Activated CD4-positive, alpha-beta memory T cell treated with anti-CD3 and anti-CD28 coated beads, Interleukin-2, amount 10 ng/mL, durations not matched to agents 7 days and 5 days (primary cell): ENCODE measurements at regions not wholly inside any gene's neighbourhood (a gene's known extent, or its start where the extent isn't known, plus 50 kb on each side); places are given as distances from the start of the nearest gene placed in this dataset.

Source experiments
- CTCF ChIA-PET: fragments of 350-600 bp; sonication (Branson Sonifier 250); formaldehyde crosslinking; loops from one replicate; lab custom pipeline; 2021; ENCODE audit warnings: antibody characterized with exemption, inconsistent platforms; lab: Charles Lee
- POLR2A ChIA-PET: fragments of 350-600 bp; sonication (Branson Sonifier 250); formaldehyde crosslinking; loops from one replicate; lab custom pipeline; 2021; ENCODE audit warnings: antibody characterized with exemption; lab: Charles Lee
- DNase-seq: peaks from one replicate; pipeline ENCODE4 v3.0.0-alpha.2; 2020
- H3K27ac Mint-ChIP-seq: one replicate; pipeline ENCODE4 v1.8.0; 2021; ENCODE audit warnings: mild to moderate bottlenecking, mixed read lengths
- H3K27me3 Mint-ChIP-seq: one replicate; pipeline ENCODE4 v1.8.0; 2021; ENCODE audit warnings: mixed read lengths
- H3K36me3 Mint-ChIP-seq: one replicate; pipeline ENCODE4 v1.8.0; 2021; ENCODE audit warnings: low read depth, mixed read lengths
- H3K4me1 Mint-ChIP-seq: one replicate; pipeline ENCODE4 v1.8.0; 2021; ENCODE audit warnings: mixed read lengths
- H3K4me3 Mint-ChIP-seq: one replicate; pipeline ENCODE4 v1.8.0; 2021; ENCODE audit warnings: mild to moderate bottlenecking, mixed read lengths
- H3K9me3 Mint-ChIP-seq: one replicate; pipeline ENCODE4 v1.8.0; 2021; ENCODE audit warnings: mixed read lengths

- Mint-ChIP-seq H3K4me3 (no peak overlapping the region), H3K9me3 (no peaks in the 10 kb centered on the region), H3K27ac (no peak overlapping the region), H3K36me3 (no peaks in the 10 kb centered on the region), H3K4me1 (peaks cover 4% of the 10 kb centered on the region), H3K27me3 (peaks cover 4% of the 10 kb centered on the region)
- CTCF ChIA-PET, result interaction anchor here (0.6 to 1.9 kb wide), 11 partner anchors 12 to 1438 kb away, joined by 3 to 8 read pairs (median 3); no protein-coding TSS in a partner anchor
- POLR2A ChIA-PET, result no interaction called here
- no peak for DNase-seq
Measured at GRCh38 chr18:77651441-77651840, 401.8 kb downstream of the GALR1 start.

- Mint-ChIP-seq H3K27me3 (peaks cover 4% of the 10 kb centered on the region), H3K27ac (no peak overlapping the region), H3K9me3 (no peaks in the 10 kb centered on the region), H3K36me3 (no peaks in the 10 kb centered on the region), H3K4me3 (no peak overlapping the region), H3K4me1 (peaks cover 4% of the 10 kb centered on the region)
- DNase-seq, result no peak
- ChIA-PET POLR2A (no interaction called here), CTCF (interaction anchor here (0.7 kb wide), 1 partner anchor 10 kb away, joined by 3 read pairs; no protein-coding TSS in a partner anchor)
Measured at GRCh38 chr18:77653792-77654191, 404.1 kb downstream of the GALR1 start.

- Mint-ChIP-seq H3K36me3 (no peaks in the 10 kb centered on the region), H3K4me1 (peaks cover 4% of the 10 kb centered on the region), H3K4me3 (no peak overlapping the region), H3K27me3 (peaks cover 4% of the 10 kb centered on the region), H3K9me3 (no peaks in the 10 kb centered on the region), H3K27ac (no peak overlapping the region)
- DNase-seq, result no peak
- POLR2A ChIA-PET, result no interaction called here
- CTCF ChIA-PET, result no interaction called here
Measured at GRCh38 chr18:77654302-77654701, 404.7 kb downstream of the GALR1 start.

GRCh38 chr18:77657651-77658298 is 408.1 kb downstream of the GALR1 start:
- peaks cover 4% of the 10 kb centered on the region for H3K27me3 Mint-ChIP-seq

GRCh38 chr18:77658299-77658662 is 408.6 kb downstream of the GALR1 start:
- POLR2A ChIA-PET, result no interaction called here
- CTCF ChIA-PET, result no interaction called here
- Mint-ChIP-seq H3K4me1 (no peaks in the 10 kb centered on the region), H3K27me3 (peaks cover 5% of the 10 kb centered on the region), H3K4me3 (no peak overlapping the region), H3K36me3 (no peaks in the 10 kb centered on the region), H3K9me3 (no peaks in the 10 kb centered on the region), H3K27ac (no peak overlapping the region)
- DNase-seq, result no peak

More at GRCh38 chr18:77657651-77658298, 408.1 kb downstream of the GALR1 start:
- no peak for DNase-seq
- no peak overlapping the region for H3K27ac Mint-ChIP-seq
- no peaks in the 10 kb centered on the region for H3K9me3 Mint-ChIP-seq
- ChIA-PET POLR2A (no interaction called here), CTCF (no interaction called here)
- no peaks in the 10 kb centered on the region for H3K36me3 Mint-ChIP-seq
- no peaks in the 10 kb centered on the region for H3K4me1 Mint-ChIP-seq
- H3K4me3 Mint-ChIP-seq, result no peak overlapping the region

- no peak overlapping the region for H3K27ac Mint-ChIP-seq
- H3K36me3 Mint-ChIP-seq, result no peaks in the 10 kb centered on the region
- DNase-seq, result no peak
- CTCF ChIA-PET, result no interaction called here
- POLR2A ChIA-PET, result no interaction called here
- no peaks in the 10 kb centered on the region for H3K4me1 Mint-ChIP-seq
- H3K27me3 Mint-ChIP-seq, result peaks cover 7% of the 10 kb centered on the region
- H3K9me3 Mint-ChIP-seq, result no peaks in the 10 kb centered on the region
- no peak overlapping the region for H3K4me3 Mint-ChIP-seq
Measured at GRCh38 chr18:77658751-77659448, 409.3 kb downstream of the GALR1 start.

- H3K4me1 Mint-ChIP-seq, result no peaks in the 10 kb centered on the region
Measured at GRCh38 chr18:77666613-77667012, 417.0 kb downstream of the GALR1 start.

GRCh38 chr18:77668219-77668618 is 418.6 kb downstream of the GALR1 start:
- no peaks in the 10 kb centered on the region for H3K4me1 Mint-ChIP-seq
- H3K27me3 Mint-ChIP-seq, result peaks cover 2% of the 10 kb centered on the region
- no peak overlapping the region for H3K27ac Mint-ChIP-seq
- DNase-seq, result no peak
- CTCF ChIA-PET, result no interaction called here
- H3K4me3 Mint-ChIP-seq, result no peak overlapping the region
- POLR2A ChIA-PET, result no interaction called here
- H3K9me3 Mint-ChIP-seq, result peaks cover 3% of the 10 kb centered on the region
- no peaks in the 10 kb centered on the region for H3K36me3 Mint-ChIP-seq

More at GRCh38 chr18:77666613-77667012, 417.0 kb downstream of the GALR1 start:
- no peaks in the 10 kb centered on the region for H3K36me3 Mint-ChIP-seq
- H3K9me3 Mint-ChIP-seq, result peaks cover 3% of the 10 kb centered on the region
- ChIA-PET POLR2A (no interaction called here), CTCF (no interaction called here)
- H3K4me3 Mint-ChIP-seq, result no peak overlapping the region
- peaks cover 4% of the 10 kb centered on the region for H3K27me3 Mint-ChIP-seq
- no peak overlapping the region for H3K27ac Mint-ChIP-seq
- no peak for DNase-seq

GRCh38 chr18:77669331-77669730 is 419.7 kb downstream of the GALR1 start:
- Mint-ChIP-seq H3K27me3 (no peaks in the 10 kb centered on the region), H3K4me3 (no peak overlapping the region), H3K4me1 (no peaks in the 10 kb centered on the region), H3K36me3 (no peaks in the 10 kb centered on the region), H3K27ac (no peak overlapping the region), H3K9me3 (peaks cover 3% of the 10 kb centered on the region)
- CTCF ChIA-PET, result no interaction called here
- no peak for DNase-seq
- POLR2A ChIA-PET, result no interaction called here

- Mint-ChIP-seq H3K9me3 (peaks cover 3% of the 10 kb centered on the region), H3K4me1 (no peaks in the 10 kb centered on the region), H3K36me3 (no peaks in the 10 kb centered on the region), H3K4me3 (no peak overlapping the region), H3K27ac (no peak overlapping the region), H3K27me3 (peaks cover 2% of the 10 kb centered on the region)
- CTCF ChIA-PET, result no interaction called here
- DNase-seq, result no peak
- POLR2A ChIA-PET, result no interaction called here
Measured at GRCh38 chr18:77671456-77672167, 422.0 kb downstream of the GALR1 start.

GRCh38 chr18:77676910-77677309 is 427.3 kb downstream of the GALR1 start:
- H3K36me3 Mint-ChIP-seq, result no peaks in the 10 kb centered on the region
- DNase-seq, result no peak
- ChIA-PET POLR2A (no interaction called here), CTCF (no interaction called here)
- H3K4me3 Mint-ChIP-seq, result no peak overlapping the region
- H3K27me3 Mint-ChIP-seq, result peaks cover 11% of the 10 kb centered on the region
- H3K4me1 Mint-ChIP-seq, result no peaks in the 10 kb centered on the region
- H3K9me3 Mint-ChIP-seq, result no peaks in the 10 kb centered on the region
- H3K27ac Mint-ChIP-seq, result no peak overlapping the region

- no peaks in the 10 kb centered on the region for H3K36me3 Mint-ChIP-seq
- no peaks in the 10 kb centered on the region for H3K9me3 Mint-ChIP-seq
- no peak for DNase-seq
- ChIA-PET CTCF (interaction anchor here (0.6 kb wide), 1 partner anchor 470 kb away, joined by 3 read pairs; no protein-coding TSS in a partner anchor), POLR2A (no interaction called here)
- H3K27me3 Mint-ChIP-seq, result peaks cover 11% of the 10 kb centered on the region
- no peak overlapping the region for H3K27ac Mint-ChIP-seq
- H3K4me1 Mint-ChIP-seq, result no peaks in the 10 kb centered on the region
- H3K4me3 Mint-ChIP-seq, result no peak overlapping the region
Measured at GRCh38 chr18:77677536-77677935, 427.9 kb downstream of the GALR1 start.

- DNase-seq, result no peak
- POLR2A ChIA-PET, result interaction anchor here (0.6 kb wide), 1 partner anchor 758 kb away, joined by 3 read pairs; no protein-coding TSS in a partner anchor
- H3K9me3 Mint-ChIP-seq, result no peaks in the 10 kb centered on the region
- H3K27ac Mint-ChIP-seq, result no peak overlapping the region
- H3K27me3 Mint-ChIP-seq, result peaks cover 11% of the 10 kb centered on the region
- CTCF ChIA-PET, result no interaction called here
- no peak overlapping the region for H3K4me3 Mint-ChIP-seq
- H3K36me3 Mint-ChIP-seq, result no peaks in the 10 kb centered on the region
- no peaks in the 10 kb centered on the region for H3K4me1 Mint-ChIP-seq
Measured at GRCh38 chr18:77679869-77680268, 430.2 kb downstream of the GALR1 start.
